ENCODE measurements at regions not wholly inside any gene's neighbourhood (a gene's known extent, or its start where the extent isn't known, plus 50 kb on each side); places are given as distances from the start of the nearest gene placed in this dataset.

- intact Hi-C loops (cut with DNase I), result no loop called here
- no peaks in the 10 kb centered on the region for H3K9me3 ChIP-seq
- no peak overlapping the region for H3K9ac ChIP-seq (ENCODE audit: low read depth in 2 of 2, low read length in 2 of 2)
- no peak for DNase-seq
- no peak overlapping the region for H3K27ac ChIP-seq
- TF ChIP-seq CTCF (IDR thresholded peaks at IDR 0.05), result no peak
- H3K36me3 ChIP-seq, result no peaks in the 10 kb centered on the region
- H3K4me1 ChIP-seq, result no peaks in the 10 kb centered on the region
- no peaks in the 10 kb centered on the region for H3K27me3 ChIP-seq
- H3K4me3 ChIP-seq, result no peak overlapping the region
Observed at GRCh38 chr14:62001963-62002362, 239.7 kb downstream of the SNAPC1 start.

GRCh38 chr14:62002642-62003041, 240.4 kb downstream of the SNAPC1 start:
- H3K9ac ChIP-seq (ENCODE audit: low read depth in 2 of 2, low read length in 2 of 2), result no peak overlapping the region
- no peak overlapping the region for H3K27ac ChIP-seq
- no peak for TF ChIP-seq CTCF (IDR thresholded peaks at IDR 0.05)
- H3K4me3 ChIP-seq, result no peak overlapping the region
- intact Hi-C loops (cut with DNase I), result no loop called here
- no peak for DNase-seq
- no peaks in the 10 kb centered on the region for H3K27me3 ChIP-seq
- H3K9me3 ChIP-seq, result no peaks in the 10 kb centered on the region
- no peaks in the 10 kb centered on the region for H3K36me3 ChIP-seq
- H3K4me1 ChIP-seq, result no peaks in the 10 kb centered on the region

GRCh38 chr14:62003701-62004100, 241.5 kb downstream of the SNAPC1 start:
- H3K9ac ChIP-seq (ENCODE audit: low read depth in 2 of 2, low read length in 2 of 2), result no peak overlapping the region
- no peak overlapping the region for H3K4me3 ChIP-seq
- H3K4me1 ChIP-seq, result no peaks in the 10 kb centered on the region
- H3K27ac ChIP-seq, result no peak overlapping the region
- no peak for DNase-seq
- intact Hi-C loops (cut with DNase I), result no loop called here
- no peaks in the 10 kb centered on the region for H3K36me3 ChIP-seq
- H3K27me3 ChIP-seq, result no peaks in the 10 kb centered on the region
- no peak for TF ChIP-seq CTCF (IDR thresholded peaks at IDR 0.05)
- H3K9me3 ChIP-seq, result no peaks in the 10 kb centered on the region

- H3K9ac ChIP-seq (ENCODE audit: low read depth in 2 of 2, low read length in 2 of 2), result no peak overlapping the region
- DNase-seq, result no peak
- H3K4me1 ChIP-seq, result no peaks in the 10 kb centered on the region
- H3K9me3 ChIP-seq, result no peaks in the 10 kb centered on the region
- no peaks in the 10 kb centered on the region for H3K36me3 ChIP-seq
- no peak overlapping the region for H3K27ac ChIP-seq
- TF ChIP-seq CTCF (IDR thresholded peaks at IDR 0.05), result no peak
- intact Hi-C loops (cut with DNase I), result no loop called here
- H3K4me3 ChIP-seq, result no peak overlapping the region
- no peaks in the 10 kb centered on the region for H3K27me3 ChIP-seq
Observed at GRCh38 chr14:62006116-62006731, 244.0 kb downstream of the SNAPC1 start.

- Histone ChIP-seq H3K4me1 (no peaks in the 10 kb centered on the region), H3K9me3 (no peaks in the 10 kb centered on the region), H3K27ac (no peak overlapping the region), H3K9ac (ENCODE audit: low read depth in 2 of 2, low read length in 2 of 2) (no peak overlapping the region), H3K4me3 (no peak overlapping the region), H3K36me3 (no peaks in the 10 kb centered on the region), H3K27me3 (no peaks in the 10 kb centered on the region)
- TF ChIP-seq CTCF (IDR thresholded peaks at IDR 0.05), result no peak
- intact Hi-C loops (cut with DNase I), result no loop called here
- no peak for DNase-seq
Observed at GRCh38 chr14:62015243-62015642, 253.0 kb downstream of the SNAPC1 start.
